Heart left ventricle (tissue), 16 donors: ENCODE measurements at regions not wholly inside any gene's neighbourhood (a gene's known extent, or its start where the extent isn't known, plus 50 kb on each side); places are given as distances from the start of the nearest gene placed in this dataset.

Experiments
- ATAC-seq, 4 donors: fragments of 200-7000 bp; cut with Tn5 transposase; one replicate each; pipeline ENCODE4 v1.9.1; 2020 to 2022; ENCODE audit warnings: moderate library complexity in 4 of 4, mild to moderate bottlenecking in 3 of 4, moderate number of reproducible peaks in 1 of 4
- DNase-seq, 5 donors: peaks; one replicate each; pipeline ENCODE4 v3.0.0-alpha.2; 2020
- H3K27ac ChIP-seq, 12 donors: fragments of 200-600 bp; sonication (generic) in 4 of 12; one replicate each; pipeline versions ENCODE4 v1.5.0 to v1.8.0; 2016 to 2022; ENCODE audit warnings: mild to moderate bottlenecking in 2 of 12
- H3K27me3 ChIP-seq, 9 donors: fragments of 200-600 bp; sonication (generic) in 2 of 9; one replicate each; pipeline versions ENCODE4 v1.5.1 to v1.8.0; 2016 to 2022; ENCODE audit warnings: mild to moderate bottlenecking in 3 of 9
- H3K36me3 ChIP-seq, 9 donors: fragments of 200-600 bp; sonication (generic) in 2 of 9; one replicate each; pipeline versions ENCODE4 v1.5.0 to v1.8.0; 2018 to 2022; ENCODE audit warnings: mild to moderate bottlenecking in 2 of 9
- H3K4me1 ChIP-seq, 12 donors: fragments of 200-600 bp; sonication (generic) in 4 of 12; one replicate each; pipeline versions ENCODE4 v1.5.0 to v1.8.0; 2016 to 2022; ENCODE audit warnings: mild to moderate bottlenecking in 3 of 12
- H3K4me3 ChIP-seq, 12 donors: fragments of 200-600 bp; sonication (generic) in 4 of 12; one replicate each; pipeline versions ENCODE4 v1.5.0 to v1.8.0; 2017 to 2022; ENCODE audit warnings: mild to moderate bottlenecking in 9 of 12, moderate library complexity in 4 of 12
- H3K9me3 ChIP-seq, 12 donors: fragments of 200-600 bp; sonication (generic) in 4 of 12; one replicate each; pipeline versions ENCODE4 v1.5.0 to v1.8.0; 2016 to 2022; ENCODE audit warnings: mild to moderate bottlenecking in 1 of 12
- CTCF ChIP-seq, 12 donors: fragments of 200-600 bp; sonication (generic) in 4 of 12; IDR thresholded peaks; one replicate each; pipeline versions ENCODE4 v1.5.0 to v1.8.0; 2018 to 2022; ENCODE audit warnings: antibody characterized with exemption in 12 of 12, mild to moderate bottlenecking in 5 of 12
- POLR2A ChIP-seq, 2 donors: fragments of 450-650 bp; IDR thresholded peaks; one replicate each; pipeline ENCODE4 v1.6.1; 2017; ENCODE audit warnings: antibody characterized with exemption in 2 of 2, mild to moderate bottlenecking in 2 of 2, moderate library complexity in 2 of 2
- WGBS, 4 donors: extraction: QIAGEN DNeasy Blood & Tissue Kit in 2 of 4; methylation state at CpG; one replicate each; pipeline versions ENCODE4 v1.1.5 to v1.1.7; 2013 to 2018; 5-methylcytosine and 5-hydroxymethylcytosine counted together
- intact Hi-C, 10 donors: fragments of 100-400 bp; cut with DNase I; formaldehyde crosslinking; loops; one replicate each; pipeline versions ENCODE4 v1.11.1 to v1.14.2; 2022
- donor health status: ischemic (EF 13 %, LVEDD 7.1; RV severe dilation, severe dysfunction).
- donor health status: healthy with polysubstance abuse.
- donor health status: DM: no; HTN: yes; CAD: no.
- donor health status: DM: no; HTN: no; CAD: no.
- donor health status: ischemic (EF 25% LVEDD 6.9; RV normal size, moderate dysfunction).
- donor health status: ischemic (EF 25% LVEDD 5.7; RV mildly dilated, moderate dysfunction).
- donor health status: healthy.
- donor health status: DM: yes; HTN: yes; CAD: no.
- donor health status: ischemic (EF 35%, LVEDD 5.7; RV mildly dilated, moderate dysfunction).
- donor health status: nonischemic (EF 11% LVEDD 7.7; RV severe dilation, severe dysfunction).
- donor health status: DM: yes; HTN: yes; CAD: no.
- donor health status: PGD.
- donor health status: ischemic (EF 29% LVEDD 5.4; RV normal size, mild dysfunction).
- donor health status: nonischemic (EF 23%, LVEDD 6.1; RV moderate dilation, normal function).

GRCh38 chr3:1962396-1963088 is 136.1 kb upstream of the CNTN4 start:
- Histone ChIP-seq H3K9me3 (no peaks in the 10 kb centered on the region), H3K4me1 (no peaks in the 10 kb centered on the region), H3K4me3 (no peak overlapping the region), H3K36me3 (no peaks in the 10 kb centered on the region), H3K27ac (no peak overlapping the region), H3K27me3 (no peaks in the 10 kb centered on the region)
- intact Hi-C loops: no loop called here
- ATAC-seq (no peak), DNase-seq (no peak)
- WGBS, 4 donors: 85 to 87% (median 87%) methylated on average over 8 of the region's 8 CpGs
- TF ChIP-seq POLR2A (IDR thresholded peaks at IDR 0.05) (no peak), CTCF (IDR thresholded peaks at IDR 0.05) (no peak)

- Histone ChIP-seq H3K36me3 (no peaks in the 10 kb centered on the region), H3K27ac (no peak overlapping the region), H3K27me3 (no peaks in the 10 kb centered on the region), H3K4me3 (no peak overlapping the region), H3K9me3 (no peaks in the 10 kb centered on the region), H3K4me1 (no peaks in the 10 kb centered on the region)
- no peak for TF ChIP-seq CTCF (IDR thresholded peaks at IDR 0.05)
- no peak for TF ChIP-seq POLR2A (IDR thresholded peaks at IDR 0.05)
- ATAC-seq (no peak), DNase-seq (no peak)
- WGBS, 4 donors: 83 to 88% (median 84%) methylated on average over 3 of the region's 3 CpGs
- intact Hi-C loops: no loop called here
These were observed 134.8 kb upstream of the CNTN4 start for GRCh38 chr3:1963896-1964295.

- no peaks in the 10 kb centered on the region for H3K36me3 ChIP-seq
- no peak overlapping the region for H3K27ac ChIP-seq
- 79 to 90% (median 88%) methylated on average over 2 of the region's 2 CpGs for WGBS, 4 donors
- H3K4me1 ChIP-seq: no peaks in the 10 kb centered on the region
- ATAC-seq: no peak
- no peaks in the 10 kb centered on the region for H3K27me3 ChIP-seq
- TF ChIP-seq CTCF (IDR thresholded peaks at IDR 0.05): no peak
- no peak for TF ChIP-seq POLR2A (IDR thresholded peaks at IDR 0.05)
- intact Hi-C loops: no loop called here
- DNase-seq: no peak
- H3K4me3 ChIP-seq: no peak overlapping the region
- no peaks in the 10 kb centered on the region for H3K9me3 ChIP-seq
These were observed 131.1 kb upstream of the CNTN4 start for GRCh38 chr3:1967525-1967924.

GRCh38 chr3:1969281-1969680 is 129.4 kb upstream of the CNTN4 start:
- WGBS, 4 donors: 35 to 49% (median 43%) methylated on average over 2 of the region's 2 CpGs

More at GRCh38 chr3:1969281-1969680, 129.4 kb upstream of the CNTN4 start:
- H3K27me3 ChIP-seq: no peaks in the 10 kb centered on the region
- H3K4me1 ChIP-seq: no peaks in the 10 kb centered on the region
- intact Hi-C loops: no loop called here
- H3K36me3 ChIP-seq: no peaks in the 10 kb centered on the region
- TF ChIP-seq POLR2A (IDR thresholded peaks at IDR 0.05) (no peak), CTCF (IDR thresholded peaks at IDR 0.05) (no peak)
- peaks cover 0 to 8% (median 0%) of the 10 kb centered on the region in 12 donors for H3K9me3 ChIP-seq
- no peak overlapping the region for H3K27ac ChIP-seq
- H3K4me3 ChIP-seq: no peak overlapping the region
- no peak for DNase-seq
- ATAC-seq: no peak
